NCI-H460 (cell line): ENCODE measurements at regions not wholly inside any gene's neighbourhood (a gene's known extent, or its start where the extent isn't known, plus 50 kb on each side); places are given as distances from the start of the nearest gene placed in this dataset.

ENCODE experiments used
- DNase-seq: peaks from one replicate; pipeline ENCODE4 v3.0.0-alpha.2; 2016; ENCODE audit warnings: low read depth; ENCODE audit errors: extremely low read depth

DNA sequence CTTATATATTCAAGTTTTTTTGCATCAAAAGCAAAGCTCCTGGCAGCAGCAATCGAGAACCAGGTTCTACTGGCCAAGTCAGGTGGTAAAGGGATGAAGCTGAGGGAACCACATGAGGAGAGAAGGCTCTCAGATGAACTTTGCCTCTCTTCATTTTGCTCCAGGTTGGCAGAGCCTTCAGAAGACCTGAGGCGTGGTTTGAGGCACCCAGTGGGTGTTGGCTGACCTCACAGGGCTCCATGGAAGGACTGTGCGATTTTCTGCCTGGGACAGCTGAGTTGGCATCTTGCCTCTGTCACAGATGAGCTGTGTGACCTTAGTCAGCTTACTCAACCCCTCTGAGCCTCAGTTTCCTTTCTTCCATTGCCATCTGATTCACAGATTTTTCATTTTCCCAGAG, 89.0 kb downstream of the INSIG2 start:
- DNase-seq = no peak

GRCh38 chr2:118176601-118177000, 88.3 kb downstream of the INSIG2 start:
- no peak for DNase-seq

DNA sequence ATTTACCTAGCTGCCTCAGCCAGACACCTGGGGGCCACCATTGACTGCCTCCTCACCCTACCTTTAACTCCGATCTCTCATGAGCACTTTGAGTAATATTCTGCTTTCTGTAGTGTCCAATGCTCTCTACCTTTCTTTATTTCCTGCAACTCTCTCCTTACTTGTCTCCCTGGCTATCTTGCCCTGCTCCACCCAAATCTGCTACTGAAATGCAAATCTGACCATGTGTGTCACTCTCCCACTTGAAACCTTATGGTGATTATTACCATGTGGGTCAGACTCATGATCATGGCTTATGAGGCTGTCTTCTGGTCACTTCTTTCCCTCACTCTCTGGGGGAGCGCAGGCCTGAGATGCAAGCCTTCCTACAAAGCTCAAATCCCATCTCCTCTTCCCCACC, 83.3 kb downstream of the INSIG2 start:
- DNase-seq = no peak

- DNase-seq = no peak
Observed at GRCh38 chr2:118169359-118170005, 81.2 kb downstream of the INSIG2 start.

DNA sequence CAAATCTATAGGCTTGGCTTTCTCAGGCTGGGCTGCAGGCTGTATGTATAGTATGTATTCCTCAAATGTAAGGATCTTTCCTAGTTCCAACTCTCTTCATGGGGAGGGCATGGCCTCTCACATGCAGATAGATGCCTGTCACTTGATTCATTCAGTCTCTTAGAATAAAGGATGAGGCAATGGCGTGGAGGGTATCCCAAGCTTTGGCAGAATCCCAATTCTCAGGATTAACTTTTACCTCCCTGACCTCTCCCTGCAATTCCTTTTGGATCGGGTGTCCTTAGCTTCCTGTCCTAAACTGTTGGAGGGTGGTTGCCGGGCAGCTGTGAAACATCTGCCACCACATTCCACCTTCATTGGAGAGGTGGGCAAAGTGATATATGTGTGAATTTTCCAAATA, 80.3 kb downstream of the INSIG2 start:
- DNase-seq = no peak

GRCh38 chr2:118167026-118167425, 78.8 kb downstream of the INSIG2 start:
- DNase-seq = no peak

DNA sequence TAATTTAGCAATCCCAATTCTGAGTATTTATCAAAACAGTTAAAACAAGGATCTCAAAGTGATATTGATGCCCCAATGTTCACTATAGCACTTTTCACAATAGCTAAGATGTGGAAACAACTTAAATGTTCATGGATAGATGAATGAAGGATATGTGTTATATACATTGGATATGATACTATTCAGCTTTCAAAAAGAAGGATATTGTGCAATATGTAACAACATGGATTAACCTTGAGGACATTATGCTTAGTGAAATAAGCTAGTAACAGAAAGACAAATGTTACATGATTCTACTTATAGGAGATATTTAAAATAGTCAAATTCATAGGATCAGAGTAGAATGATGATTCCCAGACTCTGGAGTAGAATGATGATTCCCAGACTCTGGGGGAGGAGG, 78.0 kb downstream of the INSIG2 start:
- no peak for DNase-seq

GRCh38 chr2:118165595-118165994, 77.3 kb downstream of the INSIG2 start:
- no peak for DNase-seq
